Central memory CD4-positive, alpha-beta T cell (primary cell): ENCODE measurements at regions not wholly inside any gene's neighbourhood (a gene's known extent, or its start where the extent isn't known, plus 50 kb on each side); places are given as distances from the start of the nearest gene placed in this dataset.

Experiments
- DNase-seq: peaks from one replicate; pipeline ENCODE4 v3.0.0; 2022

- no peak for DNase-seq
Observed at GRCh38 chr9:1337169-1337568, 287.0 kb downstream of the DMRT2 start.

- no peak for DNase-seq
Observed at GRCh38 chr9:1340390-1340789, 290.2 kb downstream of the DMRT2 start.

- no peak for DNase-seq
Observed at GRCh38 chr9:1353291-1353690, 303.1 kb downstream of the DMRT2 start.

- DNase-seq: no peak
Observed at GRCh38 chr9:1354086-1354485, 303.9 kb downstream of the DMRT2 start.

GRCh38 chr9:1354606-1355005 lies 304.4 kb downstream of the DMRT2 start:
- no peak for DNase-seq

DNA sequence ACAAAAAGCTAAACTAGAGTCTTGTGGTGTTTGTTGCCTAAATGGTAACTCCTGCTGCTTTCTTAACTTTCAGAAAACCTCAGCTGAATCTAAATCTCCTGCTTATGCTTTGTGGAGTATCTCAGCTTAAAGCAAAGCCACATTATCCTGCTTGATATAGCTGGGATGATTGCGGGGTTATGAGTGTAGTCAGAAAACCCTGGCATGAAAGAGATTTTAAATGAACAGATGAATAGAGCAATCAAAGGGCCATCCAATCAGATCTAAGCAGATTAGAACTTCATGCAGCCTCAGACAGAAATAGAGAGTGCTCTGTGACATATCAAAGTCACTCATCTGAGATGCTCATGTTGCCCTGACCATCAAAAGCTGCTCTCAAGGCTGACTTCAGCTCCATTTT lies 305.5 kb downstream of the DMRT2 start:
- DNase-seq: no peak

DNA sequence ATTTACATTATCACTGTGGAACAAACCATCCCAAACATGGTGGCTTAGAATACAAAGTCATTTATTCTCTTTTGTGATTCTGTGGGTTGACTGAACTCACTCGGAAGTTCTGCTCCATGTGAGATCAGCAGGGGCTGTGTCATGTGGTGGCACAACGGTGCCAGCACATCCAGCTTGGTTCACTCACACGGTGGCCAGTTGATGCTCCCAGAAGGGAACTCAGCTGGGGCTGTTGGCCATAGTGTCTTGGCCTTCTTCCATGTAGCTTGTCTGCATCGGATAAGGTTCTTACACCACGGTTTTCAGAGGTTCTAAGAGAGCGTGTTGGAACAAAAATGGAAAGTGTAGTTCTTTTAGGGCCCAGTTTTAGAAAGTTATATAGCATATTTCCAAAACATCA lies 312.7 kb downstream of the DMRT2 start:
- no peak for DNase-seq

- peak; percentile 21 for DNase-seq
Observed at GRCh38 chr9:1366276-1366675, 316.1 kb downstream of the DMRT2 start.

DNA sequence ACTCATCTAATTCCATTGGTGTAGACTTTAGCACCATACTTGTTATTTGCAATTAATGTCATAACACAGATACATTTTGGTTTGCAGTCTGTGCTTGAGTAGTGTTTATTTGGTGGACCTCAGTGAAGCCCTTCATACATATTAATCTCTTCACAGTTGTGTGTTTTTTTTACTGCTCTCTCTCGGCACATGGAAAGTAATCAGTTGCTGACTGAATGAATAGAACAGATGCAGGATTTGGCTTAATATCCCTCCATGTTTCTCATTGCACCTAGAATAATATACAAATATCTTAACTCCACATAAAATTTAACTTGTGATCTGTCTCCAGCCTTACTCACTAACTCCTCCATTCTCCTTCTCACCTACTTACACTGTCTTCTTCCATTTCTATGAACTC lies 319.1 kb downstream of the DMRT2 start:
- no peak for DNase-seq

DNA sequence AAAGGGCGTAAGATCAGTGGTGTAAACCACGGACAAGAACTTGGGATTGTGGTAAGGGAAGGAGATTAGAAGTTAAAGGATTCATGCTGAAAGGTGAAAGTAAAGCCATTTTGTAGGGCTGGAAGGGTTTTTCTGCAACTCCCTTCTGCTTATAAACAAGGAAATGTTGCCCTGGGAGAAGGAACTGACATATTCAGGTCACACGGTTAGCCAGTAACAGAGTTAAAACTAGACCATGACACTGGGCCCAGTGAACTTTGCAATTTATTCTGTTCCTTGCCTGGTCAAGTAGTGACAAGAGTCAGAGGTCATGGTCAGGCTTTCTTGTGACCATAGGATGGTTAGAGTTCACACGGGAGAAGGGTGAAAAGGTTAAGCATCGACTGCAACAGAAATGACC lies 323.3 kb downstream of the DMRT2 start:
- no peak for DNase-seq

- no peak for DNase-seq
Observed at GRCh38 chr9:1383899-1384455, 333.8 kb downstream of the DMRT2 start.

DNA sequence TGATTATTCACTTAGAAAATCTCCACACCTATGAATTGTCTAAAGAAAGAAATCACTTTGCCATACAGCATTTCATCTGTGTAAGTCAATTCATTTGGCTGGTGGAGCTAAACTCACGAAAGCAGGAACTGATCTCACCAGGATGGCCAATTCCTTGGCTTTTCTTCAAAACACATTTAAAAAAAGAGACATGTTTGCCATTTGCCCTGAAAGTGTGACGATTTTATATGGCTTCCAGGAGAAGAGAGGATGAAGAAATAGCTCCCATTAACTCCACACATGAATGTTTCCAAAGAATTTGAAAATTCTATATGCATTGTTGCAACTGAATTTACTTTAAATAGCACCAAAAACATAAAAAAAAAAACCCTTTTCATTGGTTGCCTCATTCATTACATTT lies 334.7 kb downstream of the DMRT2 start:
- no peak for DNase-seq

DNA sequence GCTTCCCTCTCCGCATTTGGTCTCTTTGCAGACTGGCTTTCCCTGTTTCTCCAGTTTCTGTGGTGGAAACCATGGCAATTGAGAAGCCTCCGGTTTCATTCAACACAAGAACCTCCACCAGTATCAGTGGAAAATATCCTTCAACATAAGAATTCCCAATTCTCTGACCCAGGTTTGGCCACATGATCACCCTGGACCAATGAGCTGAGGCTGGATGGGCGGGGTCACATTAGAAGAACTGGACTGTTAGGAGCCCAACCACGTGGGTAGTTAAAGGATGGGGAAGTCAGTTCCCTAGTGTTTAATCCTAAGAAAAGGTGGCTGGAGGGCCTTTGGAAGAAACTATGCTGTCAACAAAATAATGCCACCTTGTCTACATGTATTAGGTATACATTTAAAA lies 336.3 kb downstream of the DMRT2 start:
- DNase-seq: no peak

DNA sequence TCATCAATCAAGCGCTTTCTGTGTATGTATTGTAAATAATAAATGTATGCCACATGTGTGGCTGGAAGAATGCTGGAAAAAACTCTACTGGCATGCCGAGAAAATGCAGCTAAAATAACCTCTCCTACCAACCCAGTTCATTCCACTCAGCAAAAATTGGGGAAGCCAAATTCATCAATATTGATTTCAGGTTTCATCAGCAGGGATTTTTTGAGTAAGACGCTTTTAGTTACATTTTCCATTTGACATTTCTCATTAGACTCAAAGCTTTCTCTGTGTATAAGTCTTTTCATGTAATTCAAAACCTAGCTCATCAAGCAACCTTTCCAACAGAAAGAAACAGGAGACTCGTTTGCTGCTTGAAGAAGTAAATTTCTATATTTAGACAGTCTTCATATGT lies 338.1 kb downstream of the DMRT2 start:
- DNase-seq: no peak

GRCh38 chr9:1400983-1401382 lies 350.8 kb downstream of the DMRT2 start:
- DNase-seq: no peak

DNA sequence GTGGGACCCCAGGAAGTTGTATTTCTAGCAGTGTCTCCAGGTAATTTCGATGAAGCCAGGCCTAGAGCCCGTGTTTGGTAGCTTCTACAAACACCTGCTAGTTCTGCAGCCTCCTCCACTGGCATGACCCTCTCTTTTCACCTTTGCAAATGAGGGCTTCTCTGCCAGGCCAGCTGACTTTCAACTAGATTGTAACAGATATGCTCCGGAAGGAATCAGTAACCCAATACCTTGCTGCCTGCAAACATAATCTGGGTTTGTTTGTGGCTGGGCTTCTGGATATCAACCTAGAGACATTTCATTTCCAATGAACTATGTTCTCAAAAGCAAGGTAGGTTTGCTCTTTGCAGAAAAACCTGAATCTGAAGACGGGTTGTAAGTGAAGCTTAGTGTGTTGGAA lies 354.8 kb downstream of the DMRT2 start:
- no peak for DNase-seq

DNA sequence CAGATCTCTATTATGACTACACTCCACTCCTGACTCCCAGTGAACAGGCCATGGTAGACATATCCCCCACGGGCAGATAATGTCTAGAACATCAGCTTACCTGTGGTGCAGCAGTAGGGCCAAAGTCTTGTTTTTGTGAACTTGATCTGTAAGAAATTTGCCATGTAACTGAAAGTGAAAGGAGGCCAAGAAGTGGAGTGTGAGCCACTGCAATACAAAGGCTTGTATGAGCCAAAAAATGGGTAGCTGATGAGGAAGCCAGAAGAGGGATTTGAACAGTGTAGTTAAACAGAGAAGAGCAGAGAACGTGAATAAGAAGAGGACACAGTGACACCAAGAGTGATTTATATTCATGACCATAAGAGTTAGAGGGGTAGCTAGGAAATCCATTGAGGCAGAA lies 361.7 kb downstream of the DMRT2 start:
- no peak for DNase-seq

DNA sequence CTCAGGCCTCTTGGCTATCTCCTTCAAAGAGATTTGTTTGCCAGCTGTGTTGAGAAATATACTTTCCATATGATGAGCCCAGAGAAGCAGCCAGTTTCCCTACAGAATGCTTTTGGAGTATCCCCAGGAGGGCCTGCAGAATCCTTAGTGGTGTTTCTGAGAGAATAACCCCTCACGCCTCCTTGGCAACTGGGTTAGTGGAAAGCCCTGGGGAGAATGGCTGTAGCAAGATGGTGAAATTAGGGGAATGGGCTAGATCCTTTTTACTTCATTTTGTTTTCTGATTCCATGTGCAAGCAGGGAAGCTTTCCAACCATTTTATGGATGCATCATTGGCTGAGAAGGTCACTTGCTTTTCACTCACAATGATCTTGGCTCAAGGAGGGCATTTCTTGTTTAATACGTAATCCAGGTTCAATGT lies 364.6 kb downstream of the DMRT2 start:
- no peak for DNase-seq

DNA sequence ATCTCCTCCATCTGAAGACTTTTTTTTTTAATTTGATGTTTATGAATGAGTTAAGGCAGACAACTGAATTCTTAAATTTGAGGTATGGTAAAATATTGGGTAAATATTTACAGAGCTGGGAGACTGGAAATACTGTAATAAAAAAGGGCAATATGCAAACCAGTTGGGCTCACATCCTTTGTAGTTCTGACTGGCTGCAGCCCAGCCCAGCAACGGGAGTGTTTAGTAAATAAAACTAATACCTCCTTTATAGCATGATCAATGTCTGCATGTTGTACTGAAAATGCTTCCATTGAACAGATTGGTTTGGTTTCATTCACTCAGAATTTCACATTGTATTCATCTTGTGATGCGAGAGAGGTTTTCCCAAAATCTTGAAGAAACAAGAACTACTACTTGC lies 365.0 kb downstream of the DMRT2 start:
- no peak for DNase-seq

DNA sequence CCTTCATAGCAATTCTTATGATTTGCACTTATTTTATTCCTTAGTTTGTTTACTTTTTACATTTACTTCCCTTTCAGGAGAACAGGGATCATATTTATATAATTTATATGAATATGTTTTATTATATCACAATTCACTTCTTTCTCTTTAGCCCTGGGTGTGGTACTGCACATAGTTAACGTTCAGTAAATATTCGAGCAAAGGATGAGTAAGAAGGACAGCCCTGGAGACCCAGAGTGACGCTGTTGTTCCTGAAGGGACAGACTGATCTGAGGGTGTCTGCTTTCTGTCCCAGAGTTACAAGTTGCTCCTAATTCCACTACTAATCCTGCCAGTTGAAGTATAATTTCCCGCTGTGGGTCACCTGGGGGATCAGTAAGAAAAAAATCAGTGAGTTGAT lies 366.1 kb downstream of the DMRT2 start:
- DNase-seq: no peak

GRCh38 chr9:1421436-1421835 lies 371.3 kb downstream of the DMRT2 start:
- DNase-seq: no peak

DNA sequence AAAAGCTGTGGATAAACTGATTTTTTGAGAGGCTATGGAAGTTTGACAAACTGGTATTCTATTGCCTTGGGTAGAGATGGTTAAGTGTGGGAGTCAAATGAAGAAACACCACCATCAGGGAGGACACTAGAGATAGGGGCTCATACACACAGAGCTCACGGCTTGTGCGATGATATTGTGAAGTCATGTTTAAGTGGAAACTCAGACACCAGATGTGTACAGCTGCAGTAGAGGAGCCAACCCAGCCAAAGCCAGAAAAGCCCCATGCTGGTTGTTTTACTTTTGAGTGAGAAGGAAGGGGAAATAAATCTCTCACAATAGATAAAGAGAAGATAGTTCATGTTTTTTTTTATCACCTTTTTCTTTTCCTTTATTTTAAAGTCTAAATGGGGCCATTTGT lies 377.7 kb downstream of the DMRT2 start:
- DNase-seq: no peak

- DNase-seq: no peak
Observed at GRCh38 chr9:1429297-1429696, 379.1 kb downstream of the DMRT2 start.

- no peak for DNase-seq
Observed at GRCh38 chr9:1431461-1431860, 381.3 kb downstream of the DMRT2 start.

DNA sequence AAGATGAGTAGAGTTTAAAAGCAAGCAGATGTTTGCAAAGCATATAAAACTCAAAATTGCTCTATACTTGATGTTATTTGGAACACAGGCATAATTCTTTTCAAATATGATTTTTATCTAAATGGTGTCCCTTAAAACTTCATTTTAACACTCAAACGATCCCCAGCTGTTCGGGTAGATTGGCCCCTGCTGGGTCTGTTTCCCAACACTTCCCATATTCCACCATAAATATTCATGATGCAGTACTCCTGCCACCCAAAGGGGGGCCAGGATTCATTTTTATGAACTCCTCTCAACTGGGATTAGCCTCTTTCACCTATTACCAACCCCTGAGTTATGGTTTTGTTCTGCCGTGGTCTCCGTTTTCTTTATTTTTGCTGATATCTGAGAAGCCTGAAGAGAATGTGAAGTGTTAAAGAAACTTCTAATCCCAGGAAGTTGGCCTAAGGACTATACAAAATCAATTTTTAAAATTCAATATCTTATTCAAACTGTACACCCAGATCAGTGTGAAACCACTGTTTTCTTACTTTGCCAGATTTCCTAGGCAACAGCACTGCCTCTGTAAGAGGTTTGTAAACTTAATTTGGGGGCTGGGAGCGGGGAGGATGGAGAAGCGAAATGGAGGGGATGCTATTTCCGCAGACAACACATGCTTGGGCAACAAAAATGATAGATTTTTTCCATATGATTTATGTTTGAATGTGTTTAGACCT lies 384.1 kb downstream of the DMRT2 start:
- DNase-seq: no peak
